Trophoblast cell (in vitro differentiated cells and primary cell): ENCODE measurements at regions not wholly inside any gene's neighbourhood (a gene's known extent, or its start where the extent isn't known, plus 50 kb on each side); places are given as distances from the start of the nearest gene placed in this dataset.
"Not testable (repeated sequence)": the region's sequence is repeated elsewhere in the genome, so short reads cannot be mapped to it uniquely, and the experiment has no call there.

Experiments
- DNase-seq, 2 donors: peaks; one replicate each; pipeline ENCODE4 v3.0.0-alpha.2; 2016
- H2AFZ ChIP-seq: 2 replicates; pipeline ENCODE4 v1.6.1; 2013; ENCODE audit warnings: low read length, moderate library complexity, mild to moderate bottlenecking; ENCODE audit not compliant: insufficient read depth, poor library complexity
- H2AK5ac ChIP-seq: 2 replicates; pipeline ENCODE4 v1.6.1; 2013; ENCODE audit warnings: mild to moderate bottlenecking, low read length
- H2BK120ac ChIP-seq: 2 replicates; pipeline ENCODE4 v1.6.1; 2013; ENCODE audit warnings: low read length, mild to moderate bottlenecking, moderate library complexity; ENCODE audit not compliant: insufficient read depth, poor library complexity
- H2BK12ac ChIP-seq: 2 replicates; pipeline ENCODE4 v1.6.1; 2013; ENCODE audit warnings: mild to moderate bottlenecking, low read length, moderate library complexity
- H2BK5ac ChIP-seq: 2 replicates; pipeline ENCODE4 v1.6.1; 2013; ENCODE audit warnings: low read length, low read depth, moderate library complexity, mild to moderate bottlenecking; ENCODE audit not compliant: poor library complexity
- H3K14ac ChIP-seq: 2 replicates; pipeline ENCODE4 v1.6.1; 2013; ENCODE audit warnings: mild to moderate bottlenecking, low read length
- H3K18ac ChIP-seq: 2 replicates; pipeline ENCODE4 v1.6.1; 2013; ENCODE audit warnings: mild to moderate bottlenecking, low read length
- H3K23ac ChIP-seq: 2 replicates; pipeline ENCODE4 v1.6.1; 2013; ENCODE audit warnings: low read length
- H3K27ac ChIP-seq: 2 replicates; pipeline ENCODE4 v1.5.1; 2013; ENCODE audit warnings: low read depth, mild to moderate bottlenecking, inconsistent platforms, low read length, moderate library complexity
- H3K27me3 ChIP-seq: 2 replicates; pipeline ENCODE4 v1.6.1; 2013; ENCODE audit warnings: inconsistent platforms, mild to moderate bottlenecking, low read length, moderate library complexity; ENCODE audit not compliant: insufficient read depth
- H3K36me3 ChIP-seq, 2 experiments: 1 replicate in 1 of 2; 2 replicates in 1 of 2; pipeline ENCODE4 v1.6.1; 2013; ENCODE audit warnings: low read length in 2 of 2, mild to moderate bottlenecking in 2 of 2, moderate library complexity in 1 of 2; ENCODE audit not compliant: insufficient read depth in 2 of 2, control insufficient read depth in 1 of 2
- H3K4ac ChIP-seq: 2 replicates; pipeline ENCODE4 v1.6.1; 2013; ENCODE audit warnings: low read depth, mild to moderate bottlenecking, low read length, moderate library complexity
- H3K4me1 ChIP-seq, 2 experiments: 1 replicate in 1 of 2; 2 replicates in 1 of 2; pipeline ENCODE4 v1.6.1; 2013; ENCODE audit warnings: low read length in 2 of 2, mild to moderate bottlenecking in 2 of 2, moderate library complexity in 1 of 2; ENCODE audit not compliant: insufficient read depth in 2 of 2, control insufficient read depth in 1 of 2
- H3K4me2 ChIP-seq: 2 replicates; pipeline ENCODE4 v1.6.1; 2013; ENCODE audit warnings: inconsistent platforms, mild to moderate bottlenecking, low read length, moderate library complexity
- H3K4me3 ChIP-seq: 2 replicates; pipeline ENCODE4 v1.5.1; 2013; ENCODE audit warnings: mild to moderate bottlenecking, low read depth, low read length, inconsistent platforms
- H3K79me1 ChIP-seq: one replicate; pipeline ENCODE4 v1.6.1; 2013; ENCODE audit warnings: low read length
- H3K79me2 ChIP-seq: 2 replicates; pipeline ENCODE4 v1.6.1; 2013; ENCODE audit warnings: low read length, mild to moderate bottlenecking; ENCODE audit not compliant: control insufficient read depth, insufficient read depth, poor library complexity
- H3K9ac ChIP-seq: 2 replicates; pipeline ENCODE4 v1.6.1; 2013; ENCODE audit warnings: mild to moderate bottlenecking, low read length
- H3K9me3 ChIP-seq: 2 replicates; pipeline ENCODE4 v1.6.1; 2013; ENCODE audit warnings: low read depth, mild to moderate bottlenecking, control low read depth, inconsistent platforms, low read length; ENCODE audit not compliant: insufficient read depth
- H4K12ac ChIP-seq: 2 replicates; pipeline ENCODE4 v1.6.1; 2013; ENCODE audit warnings: low read depth, mild to moderate bottlenecking, low read length, moderate library complexity
- H4K8ac ChIP-seq: 2 replicates; pipeline ENCODE4 v1.6.1; 2013; ENCODE audit warnings: low read depth, mild to moderate bottlenecking, low read length, moderate library complexity
- H4K91ac ChIP-seq: one replicate; pipeline ENCODE4 v1.6.1; 2013; ENCODE audit warnings: low read depth, mild to moderate bottlenecking, low read length, moderate library complexity
- WGBS: extraction: QIAGEN DNeasy Blood & Tissue Kit; methylation state at CpG from one replicate; pipeline ENCODE4 v1.1.7; 2013; ENCODE audit warnings: missing lambda C conversion rate; ENCODE audit not compliant: insufficient read length, insufficient coverage; ENCODE audit errors: extremely low coverage; 5-methylcytosine and 5-hydroxymethylcytosine counted together

DNA sequence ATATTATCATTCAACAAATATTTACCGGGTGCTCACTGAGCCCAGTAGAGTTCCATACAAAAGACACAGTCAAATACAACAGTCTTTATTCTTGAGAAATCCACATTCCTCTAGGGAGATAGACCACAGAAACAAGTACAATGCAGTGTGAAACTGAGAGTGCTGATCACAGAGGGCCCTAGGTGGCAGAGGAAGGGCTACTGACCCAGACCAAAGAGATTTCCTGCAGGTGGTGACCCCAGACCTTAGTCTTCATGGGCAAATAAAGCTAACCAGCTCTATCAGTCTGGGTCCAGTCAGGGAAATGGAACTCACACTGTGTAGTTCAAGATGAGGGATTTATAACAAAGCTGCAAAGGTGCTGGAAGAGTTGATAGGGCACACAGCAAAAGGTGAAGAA, 110.4 kb upstream of the SLC27A6 start:
- H3K27me3 ChIP-seq: no peaks in the 10 kb centered on the region
- H3K4ac ChIP-seq: no peak overlapping the region
- no peak overlapping the region for H2BK120ac ChIP-seq
- no peak overlapping the region for H3K18ac ChIP-seq
- no peaks in the 10 kb centered on the region for H3K36me3 ChIP-seq
- H2AK5ac ChIP-seq: no peak overlapping the region
- no peak overlapping the region for H3K9ac ChIP-seq
- H4K91ac ChIP-seq: no peak overlapping the region
- H3K23ac ChIP-seq: no peak overlapping the region
- H3K79me1 ChIP-seq: no peaks in the 10 kb centered on the region
- H3K14ac ChIP-seq: no peak overlapping the region
- no peak overlapping the region for H2BK12ac ChIP-seq
- H3K4me3 ChIP-seq: no peak overlapping the region
- no peak overlapping the region for H3K4me2 ChIP-seq
- no peak overlapping the region for H4K8ac ChIP-seq
- no peaks in the 10 kb centered on the region for H3K4me1 ChIP-seq
- WGBS: no CpG with 5 or more reads among the region's 1 CpG
- H2BK5ac ChIP-seq: no peak overlapping the region
- H3K9me3 ChIP-seq: no peaks in the 10 kb centered on the region
- H4K12ac ChIP-seq: no peak overlapping the region
- no peak overlapping the region for H3K27ac ChIP-seq
- H3K79me2 ChIP-seq: no peaks in the 10 kb centered on the region
- DNase-seq: no peak
- no peak overlapping the region for H2AFZ ChIP-seq

DNA sequence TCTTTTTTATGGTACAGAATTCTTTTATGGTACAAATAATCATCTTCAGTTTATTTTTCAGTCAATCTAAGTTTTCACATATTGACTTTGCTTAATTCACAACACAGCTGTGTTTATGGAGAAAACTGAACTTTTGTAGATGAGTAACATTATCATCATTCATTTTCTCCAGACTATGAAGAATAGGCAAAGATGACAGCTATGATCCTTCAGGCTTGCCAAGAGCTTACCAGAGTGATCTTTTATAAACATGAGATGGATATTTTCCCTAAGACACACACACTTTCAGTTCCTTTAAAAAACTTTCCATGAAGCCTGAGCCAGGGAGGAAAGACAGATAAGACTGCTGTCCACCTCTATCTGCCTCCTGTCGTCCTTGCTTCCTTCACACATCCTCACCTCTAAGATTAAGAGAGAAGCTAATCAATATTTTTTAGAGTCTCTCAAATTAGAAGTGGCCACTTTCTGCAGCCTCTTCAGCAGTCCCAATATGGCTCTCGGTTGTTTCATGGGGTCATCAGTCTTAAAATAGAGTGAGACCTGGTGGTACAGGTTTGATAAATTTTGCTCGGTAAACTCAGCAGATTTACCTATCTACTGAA, 108.1 kb upstream of the SLC27A6 start:
- Histone ChIP-seq H3K4me3 (no peak overlapping the region), H3K79me2 (no peaks in the 10 kb centered on the region), H4K12ac (no peak overlapping the region), H3K23ac (no peak overlapping the region), H2AK5ac (no peak overlapping the region), H4K8ac (no peak overlapping the region), H3K4ac (no peak overlapping the region), H3K27ac (no peak overlapping the region), H2BK12ac (no peak overlapping the region), H2BK120ac (no peak overlapping the region), H2AFZ (no peak overlapping the region), H3K36me3 (no peaks in the 10 kb centered on the region), H3K27me3 (no peaks in the 10 kb centered on the region), H3K4me2 (no peak overlapping the region), H4K91ac (no peak overlapping the region), H3K9me3 (no peaks in the 10 kb centered on the region), H3K79me1 (no peaks in the 10 kb centered on the region), H3K18ac (no peak overlapping the region), H3K4me1 (no peaks in the 10 kb centered on the region), H3K9ac (no peak overlapping the region), H3K14ac (no peak overlapping the region), H2BK5ac (no peak overlapping the region)
- DNase-seq: no peak
- no CpG with 5 or more reads among the region's 3 CpGs for WGBS

DNA sequence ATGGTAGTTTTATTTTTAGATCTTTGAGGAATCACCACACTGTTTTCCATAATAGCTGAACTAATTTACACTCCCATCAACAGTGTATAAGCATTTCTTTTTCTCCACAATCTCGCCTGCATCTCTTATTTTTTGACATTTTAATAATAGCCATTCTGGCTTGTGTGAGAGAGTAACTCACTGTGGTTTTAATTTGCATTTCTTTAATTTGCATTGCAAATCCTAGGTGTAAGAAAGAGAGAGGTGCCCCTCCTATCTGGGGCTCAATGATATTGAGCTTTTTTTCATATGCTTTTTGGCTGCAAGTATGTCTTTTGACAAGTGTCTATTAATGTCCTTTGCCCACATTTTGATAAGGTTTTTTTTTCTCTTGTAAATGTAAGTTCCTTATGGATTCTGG, 106.3 kb upstream of the SLC27A6 start:
- Histone ChIP-seq H3K27ac (no peak overlapping the region), H4K91ac (no peak overlapping the region), H2AFZ (no peak overlapping the region), H3K9me3 (no peaks in the 10 kb centered on the region), H2AK5ac (no peak overlapping the region), H3K79me2 (no peaks in the 10 kb centered on the region), H4K12ac (no peak overlapping the region), H4K8ac (no peak overlapping the region), H3K14ac (no peak overlapping the region), H3K4me1 (no peaks in the 10 kb centered on the region), H3K4me3 (no peak overlapping the region), H3K23ac (no peak overlapping the region), H3K9ac (no peak overlapping the region), H3K18ac (no peak overlapping the region), H3K27me3 (no peaks in the 10 kb centered on the region), H3K4me2 (no peak overlapping the region), H2BK120ac (no peak overlapping the region), H3K4ac (no peak overlapping the region), H2BK5ac (no peak overlapping the region), H2BK12ac (no peak overlapping the region), H3K79me1 (no peaks in the 10 kb centered on the region), H3K36me3 (no peaks in the 10 kb centered on the region)
- WGBS: no CpG with 5 or more reads among the region's 1 CpG
- DNase-seq: no peak

DNA sequence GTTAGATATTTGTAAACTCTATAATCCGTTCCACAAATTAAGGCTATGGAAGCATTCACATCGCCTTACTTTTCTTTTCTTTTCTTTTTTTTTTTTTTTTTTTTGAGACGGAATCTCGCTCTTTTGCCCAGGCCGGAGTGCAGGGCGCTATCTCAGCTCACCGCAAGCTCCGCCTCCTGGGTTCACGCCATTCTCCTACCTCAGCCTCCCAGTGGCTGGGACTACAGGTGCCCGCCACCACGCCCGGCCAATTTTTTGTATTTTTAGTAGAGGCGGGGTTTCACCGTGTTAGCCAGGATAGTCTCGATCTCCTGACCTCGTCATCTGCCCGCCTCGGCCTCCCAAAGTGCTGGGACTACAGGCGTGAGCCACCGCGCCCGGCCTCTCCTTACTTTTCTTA, 104.1 kb upstream of the SLC27A6 start:
- H2AK5ac ChIP-seq, H3K23ac ChIP-seq, H2BK5ac ChIP-seq, H3K9me3 ChIP-seq, H3K79me1 ChIP-seq, H3K79me2 ChIP-seq, H3K27ac ChIP-seq, H4K8ac ChIP-seq, H3K4me2 ChIP-seq, H3K14ac ChIP-seq, H3K9ac ChIP-seq, H4K12ac ChIP-seq, H3K4me1 ChIP-seq, H4K91ac ChIP-seq, H2BK120ac ChIP-seq, DNase-seq, H3K36me3 ChIP-seq, H2BK12ac ChIP-seq, H3K18ac ChIP-seq, H3K27me3 ChIP-seq, H2AFZ ChIP-seq, H3K4me3 ChIP-seq, H3K4ac ChIP-seq: not testable (repeated sequence)
- no CpG with 5 or more reads among the region's 22 CpGs for whole genome bisulfite sequencing
